Activated CD4-positive, alpha-beta T cell treated with anti-CD3 and anti-CD28 coated beads for 36 hours (primary cell): ENCODE measurements at regions not wholly inside any gene's neighbourhood (a gene's known extent, or its start where the extent isn't known, plus 50 kb on each side); places are given as distances from the start of the nearest gene placed in this dataset.
"Not testable (repeated sequence)": the region's sequence is repeated elsewhere in the genome, so short reads cannot be mapped to it uniquely, and the experiment has no call there.

Source experiments
- ATAC-seq: fragments of 200-7000 bp; cut with Tn5 transposase; one replicate; pipeline ENCODE4 v1.10.0; 2021; ENCODE audit warnings: mild to moderate bottlenecking, moderate library complexity
- CTCF ChIA-PET: fragments of 350-600 bp; sonication (Branson Sonifier 250); formaldehyde crosslinking; loops from one replicate; lab custom pipeline; 2021; ENCODE audit warnings: antibody characterized with exemption; lab: Charles Lee
- POLR2A ChIA-PET: fragments of 350-600 bp; sonication (Branson Sonifier 250); formaldehyde crosslinking; loops from one replicate; lab custom pipeline; 2021; ENCODE audit warnings: antibody characterized with exemption, inconsistent platforms; lab: Charles Lee
- DNase-seq: peaks from one replicate; pipeline ENCODE4 v3.0.0-alpha.2; 2020
- H3K27ac Mint-ChIP-seq: one replicate; pipeline ENCODE4 v1.8.0; 2021; ENCODE audit warnings: mixed read lengths
- H3K27me3 Mint-ChIP-seq: one replicate; pipeline ENCODE4 v1.8.0; 2021; ENCODE audit warnings: mixed read lengths
- H3K36me3 Mint-ChIP-seq: one replicate; pipeline ENCODE4 v1.8.0; 2021; ENCODE audit warnings: low read depth, mixed read lengths
- H3K4me1 Mint-ChIP-seq: one replicate; pipeline ENCODE4 v1.8.0; 2021; ENCODE audit warnings: mixed read lengths
- H3K4me3 Mint-ChIP-seq: one replicate; pipeline ENCODE4 v1.8.0; 2021; ENCODE audit warnings: mild to moderate bottlenecking, moderate library complexity, mixed read lengths
- H3K9me3 Mint-ChIP-seq: one replicate; pipeline ENCODE4 v1.8.0; 2021; ENCODE audit warnings: low read depth, mixed read lengths
- intact Hi-C, 2 experiments: fragments of 100-400 bp; cut with DNase I in 1 of 2; cut with micrococcal nuclease in 1 of 2; formaldehyde crosslinking; loops; one replicate each; pipeline versions ENCODE4 v1.14.2 to v1.15.1; 2022 to 2024; cut with DNase I, micrococcal nuclease

GRCh38 chr12:88839486-88839885, 259.2 kb upstream of the KITLG start:
- Mint-ChIP-seq H3K4me3 (no peak overlapping the region), H3K9me3 (peaks cover 10% of the 10 kb centered on the region), H3K27ac (no peak overlapping the region), H3K4me1 (no peaks in the 10 kb centered on the region), H3K27me3 (no peaks in the 10 kb centered on the region), H3K36me3 (no peaks in the 10 kb centered on the region)
- CTCF ChIA-PET: no interaction called here
- DNase-seq: no peak
- no peak for ATAC-seq
- intact Hi-C loops: no loop called here
- POLR2A ChIA-PET: no interaction called here

GRCh38 chr12:88836156-88836555, 255.9 kb upstream of the KITLG start:
- peaks cover 7% of the 10 kb centered on the region for H3K9me3 Mint-ChIP-seq
- H3K4me1 Mint-ChIP-seq: no peaks in the 10 kb centered on the region
- no peak for ATAC-seq
- no peak overlapping the region for H3K27ac Mint-ChIP-seq
- DNase-seq: no peak
- no peaks in the 10 kb centered on the region for H3K36me3 Mint-ChIP-seq
- no peaks in the 10 kb centered on the region for H3K27me3 Mint-ChIP-seq
- intact Hi-C loops: no loop called here
- ChIA-PET POLR2A (no interaction called here), CTCF (no interaction called here)
- no peak overlapping the region for H3K4me3 Mint-ChIP-seq

GRCh38 chr12:88834226-88834625, 254.0 kb upstream of the KITLG start:
- ATAC-seq (no peak), DNase-seq (no peak)
- peaks cover 6% of the 10 kb centered on the region for H3K9me3 Mint-ChIP-seq
- CTCF ChIA-PET: no interaction called here
- H3K27me3 Mint-ChIP-seq: no peaks in the 10 kb centered on the region
- POLR2A ChIA-PET: no interaction called here
- H3K27ac Mint-ChIP-seq: no peak overlapping the region
- no peaks in the 10 kb centered on the region for H3K4me1 Mint-ChIP-seq
- intact Hi-C loops: no loop called here
- H3K4me3 Mint-ChIP-seq: no peak overlapping the region
- H3K36me3 Mint-ChIP-seq: no peaks in the 10 kb centered on the region

DNA sequence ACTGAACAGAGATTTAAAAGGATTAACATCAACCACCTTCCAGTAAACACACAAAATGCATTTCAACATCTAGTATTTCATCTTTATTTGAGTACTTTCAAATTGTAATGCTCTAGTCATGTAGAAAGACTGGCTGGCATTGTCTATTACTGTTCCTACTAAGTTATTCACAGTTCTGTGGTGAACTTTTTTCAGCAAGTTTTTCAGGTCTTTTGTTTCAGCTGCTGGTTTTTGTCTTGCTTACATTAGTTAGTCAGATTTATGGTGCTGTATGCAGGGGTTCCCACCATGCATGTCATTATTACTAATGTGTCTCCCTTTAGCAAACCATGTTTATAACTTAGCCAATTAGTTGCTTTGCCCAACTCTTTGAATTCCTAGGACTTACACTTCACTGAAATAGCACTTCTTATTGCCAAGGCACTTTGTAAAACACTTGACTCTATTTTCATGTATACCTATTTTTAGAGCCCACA, 253.4 kb upstream of the KITLG start:
- Mint-ChIP-seq H3K4me1 (no peaks in the 10 kb centered on the region), H3K27me3 (no peaks in the 10 kb centered on the region), H3K9me3 (peaks cover 6% of the 10 kb centered on the region), H3K36me3 (no peaks in the 10 kb centered on the region), H3K27ac (no peak overlapping the region), H3K4me3 (no peak overlapping the region)
- no peak for ATAC-seq
- intact Hi-C loops: no loop called here
- POLR2A ChIA-PET: no interaction called here
- CTCF ChIA-PET: no interaction called here
- no peak for DNase-seq

- intact Hi-C loops, H3K36me3 Mint-ChIP-seq, H3K4me3 Mint-ChIP-seq, H3K27me3 Mint-ChIP-seq, DNase-seq, ATAC-seq, CTCF ChIA-PET, POLR2A ChIA-PET, H3K4me1 Mint-ChIP-seq, H3K27ac Mint-ChIP-seq, H3K9me3 Mint-ChIP-seq: not testable (repeated sequence)
Observed at GRCh38 chr12:88828537-88828936, 248.3 kb upstream of the KITLG start.

- no peaks in the 10 kb centered on the region for H3K9me3 Mint-ChIP-seq
- H3K36me3 Mint-ChIP-seq: no peaks in the 10 kb centered on the region
- ChIA-PET POLR2A (no interaction called here), CTCF (no interaction called here)
- no peak for ATAC-seq
- no peak overlapping the region for H3K4me3 Mint-ChIP-seq
- no peak for DNase-seq
- no peaks in the 10 kb centered on the region for H3K4me1 Mint-ChIP-seq
- no peaks in the 10 kb centered on the region for H3K27me3 Mint-ChIP-seq
- no peak overlapping the region for H3K27ac Mint-ChIP-seq
- intact Hi-C loops: no loop called here
Observed at GRCh38 chr12:88820012-88820411, 239.7 kb upstream of the KITLG start.

- Mint-ChIP-seq H3K9me3 (no peaks in the 10 kb centered on the region), H3K27ac (no peak overlapping the region), H3K36me3 (no peaks in the 10 kb centered on the region), H3K27me3 (no peaks in the 10 kb centered on the region), H3K4me1 (no peaks in the 10 kb centered on the region), H3K4me3 (no peak overlapping the region)
- ATAC-seq (no peak), DNase-seq (no peak)
- CTCF ChIA-PET: no interaction called here
- intact Hi-C loops: no loop called here
- POLR2A ChIA-PET: no interaction called here
Observed at GRCh38 chr12:88816201-88816600, 235.9 kb upstream of the KITLG start.

DNA sequence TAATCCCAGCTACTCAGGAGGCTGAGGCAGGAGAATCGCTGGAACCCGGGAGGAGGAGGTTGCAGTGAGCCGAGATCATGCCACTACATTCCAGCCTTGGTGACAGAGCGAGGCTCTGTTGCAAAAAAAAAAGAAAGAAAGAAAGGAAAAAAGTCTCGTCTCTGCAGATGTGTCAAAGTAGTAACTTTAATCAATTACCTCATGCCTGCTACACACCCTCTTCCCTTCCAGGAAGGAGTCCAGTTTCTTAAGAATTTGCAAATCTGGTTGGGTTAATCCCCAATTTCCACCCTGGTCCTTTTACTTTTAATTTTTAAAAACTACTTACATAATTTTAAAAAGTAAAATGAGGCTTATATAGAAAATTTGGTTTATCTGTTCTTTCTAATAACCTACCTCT, 234.5 kb upstream of the KITLG start:
- Mint-ChIP-seq H3K27ac (no peak overlapping the region), H3K4me1 (no peaks in the 10 kb centered on the region), H3K9me3 (no peaks in the 10 kb centered on the region), H3K27me3 (no peaks in the 10 kb centered on the region), H3K36me3 (no peaks in the 10 kb centered on the region), H3K4me3 (no peak overlapping the region)
- CTCF ChIA-PET: no interaction called here
- ATAC-seq (no peak), DNase-seq (no peak)
- POLR2A ChIA-PET: no interaction called here
- intact Hi-C loops: no loop called here

- no peak for ATAC-seq
- Mint-ChIP-seq H3K27me3 (no peaks in the 10 kb centered on the region), H3K27ac (no peak overlapping the region), H3K4me1 (no peaks in the 10 kb centered on the region), H3K36me3 (no peaks in the 10 kb centered on the region), H3K9me3 (no peaks in the 10 kb centered on the region), H3K4me3 (no peak overlapping the region)
- POLR2A ChIA-PET: no interaction called here
- DNase-seq: no peak
- CTCF ChIA-PET: no interaction called here
- intact Hi-C loops: no loop called here
Observed at GRCh38 chr12:88812610-88813009, 232.3 kb upstream of the KITLG start.

DNA sequence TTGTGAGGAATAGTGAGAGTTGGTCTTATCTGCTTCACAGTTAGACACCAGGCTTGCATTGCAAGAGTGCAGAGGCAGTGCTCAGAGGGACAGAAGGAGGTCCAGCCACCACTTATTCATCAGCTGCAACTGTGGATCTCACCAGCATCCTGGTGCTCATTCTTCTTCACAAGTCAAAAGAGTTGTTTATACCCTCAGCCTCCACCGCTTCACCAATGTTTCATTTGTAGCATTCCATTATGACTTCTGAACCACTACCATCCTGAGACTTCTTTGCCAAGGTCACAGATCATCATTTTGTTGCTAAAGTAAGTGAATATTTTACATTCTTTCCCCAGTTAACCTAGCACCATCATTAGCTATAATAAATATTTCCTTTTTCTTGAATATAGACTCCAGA, 230.5 kb upstream of the KITLG start:
- ChIA-PET POLR2A (no interaction called here), CTCF (no interaction called here)
- Mint-ChIP-seq H3K36me3 (no peaks in the 10 kb centered on the region), H3K27me3 (no peaks in the 10 kb centered on the region), H3K4me3 (no peak overlapping the region), H3K4me1 (no peaks in the 10 kb centered on the region), H3K27ac (no peak overlapping the region), H3K9me3 (no peaks in the 10 kb centered on the region)
- intact Hi-C loops: no loop called here
- DNase-seq (no peak), ATAC-seq (no peak)

- H3K9me3 Mint-ChIP-seq, H3K36me3 Mint-ChIP-seq, H3K27ac Mint-ChIP-seq, CTCF ChIA-PET, intact Hi-C loops, H3K4me3 Mint-ChIP-seq, DNase-seq, H3K4me1 Mint-ChIP-seq, ATAC-seq, H3K27me3 Mint-ChIP-seq, POLR2A ChIA-PET: not testable (repeated sequence)
Observed at GRCh38 chr12:88809841-88810240, 229.6 kb upstream of the KITLG start.

- Mint-ChIP-seq H3K36me3 (no peaks in the 10 kb centered on the region), H3K27ac (no peak overlapping the region), H3K9me3 (no peaks in the 10 kb centered on the region), H3K4me1 (no peaks in the 10 kb centered on the region), H3K4me3 (no peak overlapping the region), H3K27me3 (no peaks in the 10 kb centered on the region)
- POLR2A ChIA-PET: no interaction called here
- intact Hi-C loops: no loop called here
- no peak for ATAC-seq
- CTCF ChIA-PET: no interaction called here
- no peak for DNase-seq
Observed at GRCh38 chr12:88805692-88806091, 225.4 kb upstream of the KITLG start.

DNA sequence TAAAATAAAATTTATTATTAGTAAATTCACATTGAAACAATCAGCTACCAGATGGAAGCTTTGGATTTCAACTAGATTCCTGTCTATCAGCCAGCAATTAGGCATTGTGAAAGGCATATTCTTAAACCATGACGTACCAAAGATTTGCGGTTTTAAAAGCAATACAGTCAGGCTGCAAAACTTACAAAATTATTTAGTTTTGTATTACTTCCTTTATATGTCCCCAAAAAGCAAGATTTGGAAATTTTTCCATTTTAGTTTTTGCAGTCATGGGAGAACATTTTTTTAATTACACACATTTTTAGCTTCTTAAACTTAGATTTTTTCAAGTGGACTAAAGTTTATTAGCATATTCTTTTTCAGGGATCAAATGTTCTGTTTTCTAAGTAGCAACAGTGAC, 225.0 kb upstream of the KITLG start:
- ATAC-seq: no peak
- intact Hi-C loops: no loop called here
- Mint-ChIP-seq H3K27ac (no peak overlapping the region), H3K4me1 (no peaks in the 10 kb centered on the region), H3K27me3 (no peaks in the 10 kb centered on the region), H3K4me3 (no peak overlapping the region), H3K9me3 (peaks cover 1% of the 10 kb centered on the region), H3K36me3 (no peaks in the 10 kb centered on the region)
- CTCF ChIA-PET: no interaction called here
- POLR2A ChIA-PET: no interaction called here
- no peak for DNase-seq
